ENCODE measurements at regions not wholly inside any gene's neighbourhood (a gene's known extent, or its start where the extent isn't known, plus 50 kb on each side); places are given as distances from the start of the nearest gene placed in this dataset.
A peak's percentile ranks its signal among the peaks of the same experiment; 100 is the strongest.
"Not testable (repeated sequence)": the region's sequence is repeated elsewhere in the genome, so short reads cannot be mapped to it uniquely, and the experiment has no call there.

GRCh38 chr14:51351997-51352396, 112.0 kb downstream of the TMX1 start:
- no peak for DNase-seq

DNA sequence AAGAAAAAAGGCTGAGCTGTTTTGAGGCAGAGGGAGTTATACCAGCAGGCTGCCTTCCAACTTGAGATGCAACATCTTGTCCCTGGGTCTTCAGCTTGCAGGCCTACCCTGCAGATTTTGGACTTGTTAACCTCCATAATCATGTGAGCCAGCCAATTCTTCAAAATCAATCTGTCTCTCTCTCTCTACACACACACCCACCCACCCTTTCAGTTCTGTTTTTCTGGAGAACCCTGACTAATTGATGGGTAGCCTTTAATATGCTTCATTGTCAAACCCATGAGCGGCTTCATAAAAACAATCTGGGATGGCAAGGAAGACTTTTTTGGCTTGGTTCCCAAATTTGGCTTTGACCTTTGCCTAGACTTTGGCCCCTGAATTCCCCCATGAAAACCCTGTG, 113.9 kb downstream of the TMX1 start:
- DNase-seq = no peak

GRCh38 chr14:51354846-51355245, 114.8 kb downstream of the TMX1 start:
- DNase-seq = no peak

DNA sequence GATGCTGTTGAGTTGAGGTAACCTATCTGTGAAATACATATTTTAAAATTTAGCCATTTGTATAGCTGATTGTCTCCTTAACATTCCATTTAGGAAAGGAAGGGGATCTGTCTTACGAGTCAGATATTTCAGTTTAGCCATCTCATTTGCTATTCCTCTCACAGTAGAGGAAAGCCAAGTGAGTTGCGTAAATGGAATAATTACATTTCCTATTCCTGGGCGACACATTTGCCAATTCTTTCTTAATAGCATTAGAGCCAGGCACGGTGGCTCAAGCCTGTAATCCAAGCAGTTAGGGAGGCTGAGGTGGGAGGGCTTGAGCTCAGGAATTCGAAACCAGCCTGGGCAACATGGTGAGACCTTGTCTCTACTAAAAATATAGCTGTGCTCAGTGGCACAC, 116.3 kb downstream of the TMX1 start:
- DNase-seq = no peak

GRCh38 chr14:51357250-51357649, 117.2 kb downstream of the TMX1 start:
- DNase-seq = no peak

GRCh38 chr14:51360592-51360991, 120.5 kb downstream of the TMX1 start:
- DNase-seq = no peak

- DNase-seq = no peak
Observed at GRCh38 chr14:51365241-51365965, 125.4 kb downstream of the TMX1 start.

DNA sequence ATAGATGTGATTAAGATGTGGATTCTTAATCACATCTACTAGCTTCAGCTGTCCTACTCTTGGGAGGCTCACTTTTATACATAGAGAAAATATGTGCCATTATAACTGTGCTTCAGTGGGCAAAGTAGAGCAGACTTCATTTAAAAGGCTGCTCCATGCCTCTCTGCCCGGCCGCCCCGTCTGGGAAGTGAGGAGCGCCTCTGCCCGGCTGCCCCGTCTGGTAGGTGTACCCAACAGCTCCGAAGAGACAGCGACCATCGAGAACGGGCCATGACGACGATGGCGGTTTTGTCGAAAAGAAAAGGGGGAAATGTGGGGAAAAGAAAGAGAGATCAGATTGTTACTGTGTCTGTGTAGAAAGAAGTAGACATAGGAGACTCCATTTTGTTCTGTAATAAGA, 126.4 kb downstream of the TMX1 start:
- DNase-seq = not testable (repeated sequence)

DNA sequence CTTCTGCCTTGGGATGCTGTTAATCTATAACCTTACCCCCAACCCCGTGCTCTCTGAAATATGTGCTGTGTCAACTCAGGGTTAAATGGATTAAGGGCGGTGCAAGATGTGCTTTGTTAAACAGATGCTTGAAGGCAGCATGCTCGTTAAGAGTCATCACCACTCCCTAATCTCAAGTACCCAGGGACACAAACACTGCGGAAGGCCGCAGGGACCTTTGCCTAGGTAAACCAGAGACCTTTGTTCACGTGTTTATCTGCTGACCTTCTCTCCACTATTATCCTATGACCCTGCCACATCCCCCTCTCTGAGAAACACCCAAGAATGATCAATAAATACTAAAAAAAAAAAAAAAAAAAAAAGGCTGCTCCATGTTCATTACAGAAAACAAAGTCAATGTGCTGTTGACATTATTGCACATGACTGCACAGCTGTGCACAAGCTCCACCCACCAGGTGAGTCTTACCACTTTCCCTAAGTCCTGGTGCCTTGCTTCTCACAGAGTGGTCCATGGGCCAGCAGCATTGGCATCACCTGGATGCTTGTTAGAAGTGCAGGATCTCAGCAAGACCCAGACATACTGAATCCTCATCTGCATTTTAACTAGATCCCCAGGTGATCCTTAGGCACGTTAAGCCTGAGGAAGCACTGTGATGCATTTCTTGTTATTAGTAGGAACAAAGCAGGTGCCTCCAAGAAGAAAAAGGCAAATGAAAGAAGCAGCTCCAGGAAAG, 127.0 kb downstream of the TMX1 start:
- not testable (repeated sequence) for DNase-seq

DNA sequence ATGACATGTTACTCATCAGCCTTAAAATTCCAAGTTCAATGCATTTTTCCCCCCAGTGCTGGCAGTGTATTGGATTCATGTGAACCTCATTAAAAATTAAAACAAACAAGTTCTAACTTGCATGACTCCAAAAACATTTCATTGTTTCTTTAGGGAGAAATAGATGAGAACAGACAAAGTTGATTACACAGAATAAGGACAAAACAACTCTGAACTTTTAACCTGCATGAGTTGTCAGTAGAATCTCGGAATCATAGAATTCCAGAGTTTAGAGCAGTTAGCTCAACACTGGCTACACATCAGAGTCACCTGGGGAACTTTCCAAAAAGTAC, 127.5 kb downstream of the TMX1 start:
- DNase-seq = no peak

- DNase-seq = no peak
Observed at GRCh38 chr14:51368721-51369163, 128.7 kb downstream of the TMX1 start.

- no peak for DNase-seq
Observed at GRCh38 chr14:51369814-51370213, 129.8 kb downstream of the TMX1 start.

DNA sequence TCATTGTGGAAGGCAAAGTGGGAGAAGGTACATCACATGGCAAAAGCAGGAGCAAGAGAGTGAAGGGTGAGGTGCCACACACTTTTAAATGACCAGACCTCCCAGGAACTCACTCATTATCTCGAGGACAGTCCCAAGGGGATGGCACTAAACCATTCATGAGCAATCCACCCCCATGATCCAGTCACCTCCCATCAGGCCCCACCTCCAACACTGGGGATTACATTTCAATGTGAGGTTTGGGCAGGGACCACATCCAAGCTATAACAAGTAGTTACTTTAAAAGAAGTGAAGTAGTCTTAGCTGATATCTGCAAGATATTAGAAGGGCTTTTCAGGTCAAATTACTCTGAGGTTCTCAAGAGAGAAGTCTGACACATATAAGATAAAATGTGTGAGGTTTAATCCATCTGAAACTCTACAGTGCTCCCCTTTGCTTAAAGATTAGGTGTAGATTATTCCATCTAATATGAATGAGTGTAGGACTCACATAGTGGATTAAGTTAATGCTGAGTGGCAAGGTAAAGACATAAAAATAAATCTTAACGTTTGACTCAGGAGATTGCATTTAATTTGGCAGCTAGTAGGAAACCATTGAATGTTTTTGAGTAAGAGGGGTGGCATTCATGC, 130.8 kb downstream of the TMX1 start:
- DNase-seq = no peak

- not testable (repeated sequence) for DNase-seq
Observed at GRCh38 chr14:51377186-51377585, 137.1 kb downstream of the TMX1 start.

DNA sequence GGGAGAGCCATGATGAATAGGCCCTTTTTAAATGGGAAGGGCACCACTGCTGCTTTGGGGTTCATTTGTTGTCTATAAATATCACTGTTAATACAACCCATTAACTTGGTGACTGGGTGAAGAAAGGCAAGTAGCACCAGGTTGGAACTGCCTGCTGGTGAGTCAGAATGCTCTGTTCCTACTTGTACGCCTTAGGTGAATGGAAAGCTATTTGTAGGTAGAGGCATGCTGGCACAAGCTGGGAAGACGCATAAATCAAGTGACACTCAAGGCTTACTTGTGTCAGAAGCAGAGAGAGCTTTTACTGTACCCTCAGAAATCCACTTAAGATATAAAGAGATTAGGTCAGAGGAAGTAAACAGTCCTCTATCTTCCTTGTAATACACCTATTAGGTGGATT, 142.5 kb downstream of the TMX1 start:
- no peak for DNase-seq

- DNase-seq = no peak
Observed at GRCh38 chr14:51386411-51386810, 146.4 kb downstream of the TMX1 start.

- no peak for DNase-seq
Observed at GRCh38 chr14:51386983-51387735, 147.1 kb downstream of the TMX1 start.

- DNase-seq = no peak
Observed at GRCh38 chr14:51392416-51392815, 152.4 kb downstream of the TMX1 start.

DNA sequence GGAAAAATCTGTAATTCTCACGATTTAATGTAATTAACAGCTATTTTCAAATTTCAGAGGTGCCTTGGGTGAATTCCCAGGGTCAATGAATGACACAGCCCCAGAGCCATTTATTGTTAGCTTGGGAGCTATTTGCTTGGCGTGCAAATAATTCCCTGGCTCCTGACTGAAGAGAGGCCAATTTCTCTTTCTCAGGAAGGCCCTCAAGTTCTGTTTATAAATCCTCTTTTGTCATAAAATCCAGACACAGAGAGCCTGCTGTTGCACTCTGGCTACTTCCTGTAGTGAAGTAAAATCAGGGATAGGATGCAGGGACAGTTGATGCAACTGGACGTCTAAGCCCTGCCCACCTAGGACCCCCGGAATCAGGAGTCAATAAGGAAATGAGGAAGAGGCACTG, 154.3 kb downstream of the TMX1 start:
- no peak for DNase-seq

DNA sequence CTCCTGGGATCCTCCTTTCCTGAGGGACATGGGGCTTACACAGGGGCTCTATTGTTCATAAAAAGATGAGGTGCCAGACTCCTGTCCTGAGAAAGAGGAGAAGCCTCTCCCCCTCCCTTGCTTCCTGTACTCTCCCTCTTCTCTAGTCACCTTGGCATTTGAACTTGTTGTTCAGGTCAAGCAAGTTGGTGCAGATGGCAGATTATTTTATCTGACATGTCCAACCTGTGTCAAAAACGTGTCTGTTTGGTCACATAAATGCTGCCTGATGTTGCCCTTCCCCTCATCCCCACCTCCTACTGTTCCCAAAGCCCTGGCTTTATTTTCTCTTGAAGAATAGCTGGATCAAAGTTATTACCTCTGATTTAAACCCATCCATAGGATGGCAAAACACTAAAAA, 154.8 kb downstream of the TMX1 start:
- DNase-seq = no peak

DNA sequence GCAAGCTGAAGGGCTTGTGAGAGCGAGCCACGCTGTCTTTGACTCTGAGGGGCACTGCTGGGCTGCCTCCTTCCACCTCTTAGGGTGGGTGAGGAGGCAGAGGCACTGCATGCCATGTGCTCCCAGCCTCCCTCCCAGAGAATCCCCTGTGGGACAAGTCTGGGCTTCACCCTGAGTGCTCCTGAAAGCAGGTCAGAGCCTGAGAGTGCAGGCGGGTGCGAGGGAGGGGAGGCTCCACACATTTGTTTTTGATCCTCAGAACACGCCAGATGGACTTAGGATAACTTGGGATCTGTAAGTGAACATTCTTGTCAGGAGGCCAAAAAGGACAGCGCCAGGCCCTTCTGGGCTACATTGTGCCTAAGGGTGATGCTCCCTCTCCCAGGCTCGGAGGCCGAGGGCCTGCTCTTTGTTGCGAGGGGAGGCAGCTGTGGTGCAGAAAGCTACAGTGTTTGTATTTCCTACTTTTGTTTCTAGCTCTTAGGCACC, 155.4 kb downstream of the TMX1 start:
- peak; percentile 23 for DNase-seq

DNA sequence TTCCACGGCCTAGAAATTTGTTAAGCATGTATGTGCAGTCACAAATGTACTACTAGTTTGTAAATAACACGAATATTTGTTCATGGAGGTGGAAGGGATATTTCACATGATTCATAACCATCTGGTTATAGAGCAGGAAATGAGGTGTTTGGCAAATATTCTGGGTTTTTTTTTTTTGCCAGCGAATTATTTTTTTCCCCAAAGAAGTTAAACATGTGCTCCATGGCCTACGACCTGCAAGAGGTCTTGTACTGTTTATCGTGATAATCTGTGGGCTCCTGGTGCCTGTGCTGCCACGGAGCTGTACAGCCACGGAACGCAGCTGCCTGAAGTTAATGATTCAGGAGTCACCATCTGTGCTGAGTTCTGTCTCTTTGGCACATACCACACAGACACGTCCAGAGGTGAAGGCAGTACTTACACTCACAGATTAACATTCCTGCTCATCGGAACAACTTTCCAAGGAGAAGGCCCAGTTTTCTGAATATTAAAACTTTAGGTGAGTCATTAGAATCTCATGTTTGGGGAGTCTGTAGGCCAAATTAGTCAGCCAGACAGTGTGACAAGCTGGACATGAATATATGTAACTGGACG, 156.3 kb downstream of the TMX1 start:
- peak; percentile 30 for DNase-seq

DNA sequence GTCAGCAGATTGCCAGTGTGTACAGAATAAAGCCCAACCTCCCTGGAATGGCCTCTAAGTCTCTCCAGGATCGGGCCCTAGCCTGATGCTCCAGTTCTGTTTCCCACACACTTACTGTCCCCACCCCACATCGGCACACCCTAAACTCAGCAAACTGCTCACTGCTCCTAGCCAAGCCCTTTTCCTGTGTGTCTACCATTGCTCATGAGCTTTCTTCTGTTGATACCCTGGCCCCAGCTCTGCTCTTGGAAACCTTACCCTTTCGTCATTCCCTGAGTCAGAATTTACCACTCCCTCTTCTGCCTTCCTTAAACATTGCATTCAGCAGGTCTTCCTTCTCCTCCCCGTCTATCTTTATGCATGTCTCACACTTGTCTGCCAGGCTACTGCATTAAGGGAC, 158.9 kb downstream of the TMX1 start:
- no peak for DNase-seq

All from T1000 (cell line).